ENCODE measurements at regions not wholly inside any gene's neighbourhood (a gene's known extent, or its start where the extent isn't known, plus 50 kb on each side); places are given as distances from the start of the nearest gene placed in this dataset.

GRCh38 chr14:105899071-105899641 is 372.8 kb downstream of the TMEM121 start:
- Histone ChIP-seq H3K36me3 (ENCODE audit: insufficient read depth in 1 of 2, low read depth in 1 of 2) (no peaks in the 10 kb centered on the region), H3K4me1 (no peaks in the 10 kb centered on the region), H3K27ac (no peak overlapping the region), H3K9me3 (no peaks in the 10 kb centered on the region), H3K27me3 (ENCODE audit: insufficient read depth in 3 of 3, low read length in 2 of 3) (peaks cover 0 to 3% (median 0%) of the 10 kb centered on the region in 3 donors), H3K4me3 (no peak overlapping the region)
- DNase-seq (peak; percentile 9 to 39), ATAC-seq (no peak)
- 67 to 84% (median 77%) methylated on average over 8 to 9 of the region's 9 CpGs for WGBS, 3 donors
- no peak for TF ChIP-seq CTCF (IDR thresholded peaks at IDR 0.05)
- intact Hi-C loops (cut with DNase I): no loop called here

DNA sequence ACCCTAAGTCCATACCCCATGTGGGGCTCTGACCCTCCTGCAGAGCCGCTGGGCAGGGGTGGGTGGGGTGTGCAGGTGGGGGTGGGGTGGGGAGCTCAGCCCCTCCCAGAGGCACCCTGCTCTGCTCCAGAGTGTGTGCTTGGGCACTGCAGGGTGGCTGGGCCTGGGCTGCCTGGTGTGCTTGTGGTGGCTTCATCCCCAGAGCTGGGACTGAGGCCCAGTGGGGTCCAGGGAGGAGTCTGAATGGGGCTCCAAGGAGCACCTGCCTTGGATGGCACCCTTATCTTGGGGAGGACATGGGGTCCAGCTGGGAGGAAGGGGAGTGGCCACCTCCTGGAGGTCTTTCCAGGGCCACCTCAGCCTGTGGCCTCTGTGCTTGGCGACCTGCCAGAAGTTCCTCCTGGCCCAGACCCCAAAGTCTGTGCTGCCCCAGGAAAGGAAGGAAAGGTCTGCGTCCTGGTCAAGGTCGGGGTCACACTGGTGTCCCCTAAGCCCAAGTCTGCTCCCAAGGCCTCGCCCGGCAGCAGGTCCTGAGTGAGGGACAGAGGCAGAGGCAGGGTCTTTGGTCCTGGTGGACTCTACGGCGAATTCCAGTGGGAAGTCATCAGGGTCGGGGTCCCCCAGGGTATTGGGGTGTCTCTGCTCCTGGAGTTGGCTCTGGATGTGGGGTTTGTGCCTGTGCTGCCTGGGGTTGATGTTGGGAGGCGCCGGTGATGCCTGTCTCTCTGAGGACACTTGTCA is 373.4 kb downstream of the TMEM121 start:
- peaks cover 0 to 3% (median 0%) of the 10 kb centered on the region in 3 donors for H3K27me3 ChIP-seq (ENCODE audit: insufficient read depth in 3 of 3, low read length in 2 of 3)
- intact Hi-C loops (cut with DNase I): no loop called here
- DNase-seq (peak in 1 of 2 donors; percentile 31), ATAC-seq (no peak)
- 75 to 81% (median 80%) methylated on average over 11 of the region's 11 CpGs for WGBS, 3 donors
- no peak for TF ChIP-seq CTCF (IDR thresholded peaks at IDR 0.05)
- H3K4me3 ChIP-seq: no peak overlapping the region
- no peaks in the 10 kb centered on the region for H3K9me3 ChIP-seq
- no peaks in the 10 kb centered on the region for H3K4me1 ChIP-seq
- no peaks in the 10 kb centered on the region for H3K36me3 ChIP-seq (ENCODE audit: insufficient read depth in 1 of 2, low read depth in 1 of 2)
- no peak overlapping the region for H3K27ac ChIP-seq

- intact Hi-C loops (cut with DNase I): no loop called here
- DNase-seq (peak in 1 of 2 donors; percentile 27), ATAC-seq (no peak)
- Histone ChIP-seq H3K27ac (no peak overlapping the region), H3K9me3 (no peaks in the 10 kb centered on the region), H3K4me3 (no peak overlapping the region), H3K36me3 (ENCODE audit: insufficient read depth in 1 of 2, low read depth in 1 of 2) (no peaks in the 10 kb centered on the region), H3K4me1 (no peaks in the 10 kb centered on the region), H3K27me3 (ENCODE audit: insufficient read depth in 3 of 3, low read length in 2 of 3) (peaks cover 0 to 3% (median 0%) of the 10 kb centered on the region in 3 donors)
- 83 to 85% (median 85%) methylated on average over 29 to 30 of the region's 30 CpGs for WGBS, 3 donors
- no peak for TF ChIP-seq CTCF (IDR thresholded peaks at IDR 0.05)
Observed at GRCh38 chr14:105900398-105901160, 374.2 kb downstream of the TMEM121 start.

- 83 to 88% (median 85%) methylated on average over 10 of the region's 10 CpGs for WGBS, 3 donors
- Histone ChIP-seq H3K36me3 (ENCODE audit: insufficient read depth in 1 of 2, low read depth in 1 of 2) (no peaks in the 10 kb centered on the region), H3K27me3 (ENCODE audit: insufficient read depth in 3 of 3, low read length in 2 of 3) (peaks cover 0 to 3% (median 0%) of the 10 kb centered on the region in 3 donors), H3K4me3 (no peak overlapping the region), H3K4me1 (no peaks in the 10 kb centered on the region), H3K9me3 (no peaks in the 10 kb centered on the region), H3K27ac (no peak overlapping the region)
- no peak for DNase-seq
- intact Hi-C loops (cut with DNase I): no loop called here
- ATAC-seq: no peak
- no peak for TF ChIP-seq CTCF (IDR thresholded peaks at IDR 0.05)
Observed at GRCh38 chr14:105901226-105901625, 374.8 kb downstream of the TMEM121 start.
